Hypothalamus (tissue), 51 donors: ENCODE measurements at regions not wholly inside any gene's neighbourhood (a gene's known extent, or its start where the extent isn't known, plus 50 kb on each side); places are given as distances from the start of the nearest gene placed in this dataset.
"Not testable (repeated sequence)": the region's sequence is repeated elsewhere in the genome, so short reads cannot be mapped to it uniquely, and the experiment has no call there.

Source experiments
- DNase-seq, 51 donors: peaks; one replicate each; lab custom pipeline; 2025; lab: John Stamatoyannopoulos, UW

- no peak for DNase-seq
These were observed 395.4 kb downstream of the ZNF804A start for GRCh38 chr2:184993746-184994145.

GRCh38 chr2:185006481-185006880, 408.2 kb downstream of the ZNF804A start:
- no peak for DNase-seq

GRCh38 chr2:185012643-185013042, 414.3 kb downstream of the ZNF804A start:
- DNase-seq = no peak

- DNase-seq = no peak
These were observed 415.7 kb downstream of the ZNF804A start for GRCh38 chr2:185014076-185014475.

GRCh38 chr2:185025891-185026290, 427.6 kb downstream of the ZNF804A start:
- not testable (repeated sequence) for DNase-seq

GRCh38 chr2:185035906-185036305, 437.6 kb downstream of the ZNF804A start:
- DNase-seq = no peak

- DNase-seq = peak in 1 of 51 donors; percentile 0
These were observed 446.1 kb downstream of the ZNF804A start for GRCh38 chr2:185044323-185044874.

- no peak for DNase-seq
These were observed 452.5 kb downstream of the ZNF804A start for GRCh38 chr2:185050804-185051203.

- DNase-seq = no peak
These were observed 465.4 kb downstream of the ZNF804A start for GRCh38 chr2:185063761-185064160.

GRCh38 chr2:185066128-185066527, 467.8 kb downstream of the ZNF804A start:
- no peak for DNase-seq

GRCh38 chr2:185069107-185069506, 470.8 kb downstream of the ZNF804A start:
- no peak for DNase-seq

- no peak for DNase-seq
These were observed 475.8 kb downstream of the ZNF804A start for GRCh38 chr2:185074156-185074555.

- DNase-seq = no peak
These were observed 484.4 kb downstream of the ZNF804A start for GRCh38 chr2:185082749-185083148.

GRCh38 chr2:185108588-185108987, 510.3 kb downstream of the ZNF804A start:
- DNase-seq = no peak

- no peak for DNase-seq
These were observed 529.1 kb downstream of the ZNF804A start for GRCh38 chr2:185127412-185127811.

GRCh38 chr2:185128346-185128745, 530.0 kb downstream of the ZNF804A start:
- DNase-seq = no peak

GRCh38 chr2:185128996-185129395, 530.7 kb downstream of the ZNF804A start:
- no peak for DNase-seq

GRCh38 chr2:185130685-185131084, 532.4 kb downstream of the ZNF804A start:
- DNase-seq = no peak

- no peak for DNase-seq
These were observed 534.2 kb downstream of the ZNF804A start for GRCh38 chr2:185132501-185133041.

- DNase-seq = peak in 1 of 51 donors; percentile 30
These were observed 539.4 kb downstream of the ZNF804A start for GRCh38 chr2:185137700-185138099.

GRCh38 chr2:185142677-185143076, 544.3 kb downstream of the ZNF804A start:
- DNase-seq = no peak

GRCh38 chr2:185144159-185144919, 546.0 kb downstream of the ZNF804A start:
- peak in 1 of 51 donors; percentile 1 for DNase-seq
